CD1c-positive myeloid dendritic cell (primary cell): ENCODE measurements at regions not wholly inside any gene's neighbourhood (a gene's known extent, or its start where the extent isn't known, plus 50 kb on each side); places are given as distances from the start of the nearest gene placed in this dataset.
"Not testable (repeated sequence)": the region's sequence is repeated elsewhere in the genome, so short reads cannot be mapped to it uniquely, and the experiment has no call there.

ENCODE experiments used
- DNase-seq: peaks from one replicate; pipeline ENCODE4 v3.0.0-alpha.2; 2016; ENCODE audit errors: extremely low spot score

DNA sequence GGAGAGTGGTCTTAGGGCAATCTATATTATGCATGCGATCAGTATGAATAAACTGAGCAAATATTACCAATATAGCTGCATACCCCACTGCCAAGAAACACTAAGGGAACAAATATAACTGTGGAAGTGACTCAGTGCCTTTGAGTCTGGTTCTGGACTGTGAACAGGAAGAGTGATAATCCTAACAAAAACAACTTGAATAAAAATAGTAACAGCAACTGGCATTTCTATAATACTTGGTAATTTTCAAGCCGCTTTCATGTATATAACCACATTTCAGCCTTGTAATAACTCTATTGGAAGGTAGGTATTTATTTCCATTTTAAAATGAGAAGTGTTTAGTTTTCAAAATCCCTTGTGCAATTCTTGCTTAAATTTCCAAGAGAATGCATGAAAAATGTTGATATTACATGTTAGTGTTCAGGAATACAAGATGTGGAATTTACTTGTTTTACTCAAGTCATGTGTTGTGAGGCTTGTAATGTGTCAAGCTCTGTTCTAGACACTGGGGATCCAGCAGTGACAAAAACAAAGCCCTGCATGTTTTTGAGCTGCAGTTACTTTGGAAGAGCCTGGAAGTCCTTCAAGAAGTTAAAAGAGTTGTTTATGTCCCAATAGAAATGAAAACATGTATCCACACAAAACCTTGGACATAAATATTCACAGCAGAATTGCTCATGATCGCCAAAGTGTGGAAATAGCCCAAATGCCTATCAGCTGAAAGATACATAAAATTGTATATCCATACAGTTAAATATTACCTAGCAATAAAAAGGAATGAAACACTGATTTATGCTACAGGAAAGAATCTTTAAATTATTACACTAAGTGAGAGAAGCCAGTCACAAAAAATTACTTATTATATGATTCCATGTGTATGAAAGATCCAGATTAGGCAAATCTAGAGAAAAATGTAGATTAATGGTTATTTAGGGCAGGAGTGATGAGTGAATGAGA is 338.1 kb upstream of the TMEM132C start:
- no peak for DNase-seq

DNA sequence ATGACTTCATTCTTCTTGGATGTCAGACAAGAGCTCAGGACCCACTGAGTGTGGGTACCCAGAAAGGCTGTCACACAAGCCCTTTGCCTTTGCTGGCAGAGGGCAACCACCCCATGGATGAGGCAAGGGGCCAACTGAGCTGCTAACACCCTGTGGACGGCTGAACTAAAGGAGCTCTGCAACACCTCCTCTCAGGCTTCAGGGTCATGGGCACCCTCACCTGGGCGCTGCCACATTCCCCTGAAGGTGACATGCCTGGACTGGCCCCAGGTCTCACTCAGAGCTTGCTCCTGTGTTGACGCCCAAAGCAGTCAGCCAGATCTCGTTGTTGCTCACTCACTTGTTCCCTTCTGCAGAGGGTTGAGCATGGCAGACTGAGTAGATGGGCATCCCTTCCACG is 336.8 kb upstream of the TMEM132C start:
- no peak for DNase-seq

DNA sequence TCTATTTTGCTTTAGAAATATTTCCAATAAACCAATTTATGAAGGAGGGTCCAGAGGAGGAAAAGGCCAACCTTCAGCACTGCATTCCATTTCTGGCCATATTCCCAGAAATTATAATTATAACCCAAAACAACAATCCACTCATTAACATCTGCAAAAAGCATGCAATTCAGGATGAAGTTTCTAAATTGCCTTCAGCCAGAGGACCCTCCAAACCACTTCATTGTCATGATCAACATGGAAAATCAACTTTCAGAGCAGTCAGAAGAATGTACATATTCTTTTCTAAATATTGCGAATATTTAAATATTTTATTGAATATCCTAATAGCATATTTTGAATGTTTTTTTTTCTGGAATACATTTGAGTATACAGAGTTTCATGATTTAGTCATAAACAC is 332.6 kb upstream of the TMEM132C start:
- DNase-seq, result no peak

DNA sequence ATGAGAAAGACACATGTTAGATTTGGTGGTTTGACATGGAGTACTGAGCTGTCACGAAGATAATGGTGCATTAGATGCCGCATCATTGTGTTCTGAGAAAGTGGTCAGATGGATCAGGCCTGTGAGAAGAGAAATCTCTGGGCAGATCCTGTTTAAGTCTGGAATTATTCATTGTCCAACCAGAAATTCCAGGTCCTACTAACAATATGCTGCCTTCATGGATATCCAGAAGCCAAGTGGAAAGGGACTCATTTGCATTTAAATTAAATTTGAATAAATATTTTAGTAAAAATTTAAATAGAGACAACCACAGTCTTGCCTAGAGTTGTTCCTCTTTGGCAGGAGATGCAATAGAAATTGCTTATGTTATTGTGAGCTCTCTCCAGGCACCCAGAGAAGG is 330.5 kb upstream of the TMEM132C start:
- no peak for DNase-seq

DNA sequence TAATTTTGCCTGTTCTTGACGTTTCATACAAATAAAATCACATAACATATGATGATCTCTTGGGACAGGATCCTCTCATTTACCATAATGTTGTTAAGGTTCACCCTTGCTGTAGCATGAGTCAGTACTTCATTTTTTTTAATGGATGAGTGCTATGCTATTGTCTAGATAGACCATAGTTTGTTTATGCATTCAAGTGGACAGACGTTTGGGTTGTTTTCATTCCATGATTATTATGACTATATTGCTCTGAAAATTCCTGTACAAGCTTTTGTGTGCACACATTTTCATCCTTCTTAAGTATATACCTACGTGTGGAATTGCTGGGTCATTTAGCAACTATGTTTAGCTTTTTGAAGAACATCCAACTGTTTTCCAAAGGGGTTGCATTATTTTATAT is 325.6 kb upstream of the TMEM132C start:
- no peak for DNase-seq

DNA sequence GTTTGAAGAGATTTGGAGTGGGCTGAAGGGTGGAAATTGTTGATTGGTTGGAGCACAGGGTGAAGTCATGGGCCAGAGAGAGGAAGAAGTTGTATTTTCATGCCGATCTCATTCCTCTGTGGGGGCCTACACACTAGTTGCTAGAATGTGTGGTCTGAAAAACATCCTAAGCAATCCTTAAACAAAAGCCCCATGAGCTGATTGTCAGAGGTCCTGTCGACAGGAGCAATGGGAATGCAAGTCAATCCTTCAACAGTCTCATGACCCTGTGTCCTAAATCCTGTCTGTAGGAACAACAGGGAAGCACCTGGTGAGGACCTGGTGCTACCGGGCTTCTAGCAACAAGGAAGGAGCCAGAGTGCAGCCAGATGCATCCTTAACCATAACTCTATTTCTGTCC is 324.0 kb upstream of the TMEM132C start:
- DNase-seq, result no peak

DNA sequence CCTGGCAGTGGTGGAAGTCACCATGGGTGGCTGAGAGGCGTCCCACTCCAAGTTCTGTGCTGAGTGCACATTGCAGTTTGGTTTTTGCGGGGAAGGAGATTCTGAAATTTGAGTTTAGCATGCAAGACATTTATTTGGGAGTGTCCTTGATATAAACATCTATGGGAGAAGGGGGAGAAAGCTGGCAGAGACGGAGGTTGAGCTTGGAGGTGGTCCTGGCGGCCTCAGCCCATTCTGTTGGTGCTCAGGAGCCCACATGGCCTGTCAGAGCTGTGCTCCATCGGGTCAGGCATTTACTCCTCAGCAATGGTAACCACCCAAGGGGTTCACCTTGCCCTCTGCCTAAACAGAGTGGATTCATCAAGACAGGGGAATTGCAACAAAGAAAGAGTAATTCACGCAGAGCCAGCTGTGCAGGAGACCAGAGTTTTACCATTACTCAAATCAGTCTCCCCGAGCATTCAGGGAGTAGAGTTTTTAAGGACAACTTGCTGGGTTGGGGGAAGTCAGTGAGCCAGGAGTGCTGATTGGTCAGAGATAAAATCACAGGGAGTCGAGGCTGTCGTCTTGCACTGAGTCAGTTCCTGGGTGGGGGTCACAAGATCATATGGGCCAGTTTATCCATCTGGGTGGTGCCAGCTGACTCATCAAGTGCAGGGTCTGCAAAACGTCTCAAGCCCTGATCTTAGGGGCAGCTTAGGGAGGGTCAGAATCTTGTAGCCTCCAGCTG is 323.3 kb upstream of the TMEM132C start:
- DNase-seq, result no peak

DNA sequence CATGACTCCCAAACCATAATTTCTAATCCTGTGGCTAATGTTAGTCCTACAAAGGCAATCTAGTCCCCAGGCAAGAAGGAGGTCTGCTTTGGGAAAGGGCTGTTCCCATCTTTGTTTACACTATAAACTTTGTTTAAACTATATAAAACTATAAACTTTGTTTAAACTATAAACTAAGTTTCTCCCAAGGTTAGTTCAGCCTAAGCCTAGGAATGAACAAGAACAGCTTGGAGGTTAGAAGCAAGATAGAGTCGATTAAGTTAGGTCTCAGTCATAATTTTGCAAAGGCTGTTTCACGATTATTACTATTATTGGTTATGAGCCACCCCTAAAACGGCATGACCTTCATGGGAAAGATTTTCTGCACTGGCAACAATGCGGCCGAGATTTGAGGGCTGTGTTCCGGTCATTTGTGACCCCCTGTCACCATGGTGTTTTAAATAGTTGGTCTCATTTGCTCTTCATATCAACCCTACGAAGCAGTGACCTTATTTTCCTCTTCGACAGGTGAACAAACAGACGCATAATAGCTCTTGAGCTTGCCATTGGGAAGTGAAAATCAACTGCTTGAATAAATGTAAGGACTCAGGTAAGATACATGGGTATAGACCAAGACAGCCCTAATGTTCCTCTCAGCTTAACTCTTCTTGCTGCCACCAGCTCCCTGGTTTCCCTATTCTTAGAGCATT is 322.6 kb upstream of the TMEM132C start:
- no peak for DNase-seq

DNA sequence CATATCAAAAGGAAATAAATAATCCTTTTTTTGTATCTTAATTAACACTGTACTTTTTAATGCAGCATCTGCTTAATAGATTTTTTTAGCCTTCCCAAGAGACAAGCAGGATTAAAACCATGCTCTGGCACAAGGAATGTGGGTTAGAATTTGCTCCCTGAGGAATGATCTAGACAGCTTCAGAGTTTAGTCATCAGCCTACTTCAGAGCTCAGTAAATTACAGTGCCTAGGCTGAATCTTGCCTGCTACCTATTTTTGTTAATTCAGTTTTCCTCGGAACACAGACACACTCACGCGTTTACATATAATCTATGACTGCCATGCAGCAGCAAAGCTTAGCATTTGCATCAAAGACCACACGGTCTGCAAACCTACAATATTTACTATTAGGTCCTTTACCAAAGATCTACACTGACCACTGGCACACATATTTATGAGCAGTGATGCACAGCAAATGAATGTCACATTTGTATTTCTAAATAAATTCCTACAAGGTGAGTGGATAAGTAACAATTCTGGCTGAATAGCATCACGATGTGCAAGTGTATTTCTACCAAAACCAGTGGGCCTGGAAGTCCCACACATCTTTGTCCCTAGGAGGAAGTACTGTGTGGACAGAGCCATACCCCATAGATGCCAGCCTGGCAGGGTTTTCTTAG is 309.8 kb upstream of the TMEM132C start:
- no peak for DNase-seq

DNA sequence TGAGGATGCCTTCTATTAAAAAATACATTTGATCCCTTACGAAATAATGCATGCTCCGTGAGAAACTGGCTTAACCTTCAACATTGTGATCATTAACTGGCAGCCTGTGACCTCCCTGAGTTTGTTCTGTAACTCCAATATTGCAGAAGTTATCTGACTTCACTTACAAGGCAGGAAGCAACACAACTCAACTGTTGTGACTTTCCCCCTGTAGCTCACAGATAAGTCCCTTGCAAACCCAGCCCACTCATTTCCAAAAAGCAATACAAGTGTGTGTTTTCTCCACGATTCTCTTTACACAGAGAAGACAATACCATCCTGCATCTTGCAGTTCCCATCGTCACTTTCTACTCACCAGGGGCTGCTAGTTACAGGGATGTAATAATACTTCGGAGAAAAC is 304.7 kb upstream of the TMEM132C start:
- DNase-seq, result no peak

DNA sequence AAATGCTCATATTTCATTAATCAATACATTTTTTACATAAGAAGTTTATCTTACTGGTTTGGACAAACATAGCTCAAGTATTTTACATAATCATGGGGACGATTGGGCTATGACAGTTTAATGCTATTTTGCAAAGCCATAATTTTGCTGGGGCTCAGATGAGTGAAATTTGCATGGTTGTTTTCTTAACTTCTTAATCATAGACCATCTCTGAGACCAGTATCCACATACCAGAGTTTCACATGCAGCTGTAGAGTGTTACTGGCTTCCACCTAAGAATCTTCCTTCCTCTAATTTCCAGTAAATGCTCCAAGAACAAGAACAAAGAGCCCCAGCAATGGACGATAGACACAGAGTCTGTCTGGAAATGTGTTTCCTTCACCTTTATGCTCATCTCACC is 303.0 kb upstream of the TMEM132C start:
- DNase-seq, result no peak

DNA sequence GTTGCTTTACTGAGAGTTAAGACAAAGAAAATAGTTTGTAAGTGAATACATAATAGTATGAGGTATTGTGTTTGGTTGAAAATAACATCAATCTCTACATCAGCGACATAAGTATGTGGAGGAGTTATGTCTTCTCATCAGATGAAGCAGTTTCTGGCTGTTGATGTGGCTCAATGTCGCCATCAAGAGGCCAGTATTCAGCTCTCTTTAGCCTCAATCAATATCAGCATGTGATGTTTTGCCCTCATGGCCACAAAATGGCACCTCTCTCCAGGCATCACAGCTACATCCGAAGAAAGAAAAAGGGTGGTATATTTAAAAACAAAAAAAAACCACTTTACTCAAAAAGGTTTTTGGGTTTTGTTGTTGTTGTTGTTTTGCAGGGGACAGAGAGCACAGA is 302.3 kb upstream of the TMEM132C start:
- DNase-seq, result no peak

DNA sequence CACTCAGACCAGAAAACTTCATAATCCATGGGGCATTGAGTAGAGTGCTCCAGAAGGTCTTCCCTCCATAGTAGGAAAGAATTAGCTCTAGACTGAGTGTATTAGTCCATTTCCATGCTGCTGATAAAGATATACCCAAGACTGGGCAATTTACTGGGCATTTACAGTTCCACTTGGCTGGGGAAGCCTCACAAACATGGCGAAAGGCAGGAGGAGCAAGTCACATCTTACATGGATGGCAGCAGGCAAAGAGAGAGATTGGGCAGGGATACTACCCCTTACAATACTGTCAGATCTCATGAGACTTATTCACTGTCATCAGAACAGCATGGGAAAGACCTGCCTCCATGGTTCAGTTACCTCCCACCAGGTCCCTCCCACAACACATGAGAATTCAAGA is 300.6 kb upstream of the TMEM132C start:
- no peak for DNase-seq

DNA sequence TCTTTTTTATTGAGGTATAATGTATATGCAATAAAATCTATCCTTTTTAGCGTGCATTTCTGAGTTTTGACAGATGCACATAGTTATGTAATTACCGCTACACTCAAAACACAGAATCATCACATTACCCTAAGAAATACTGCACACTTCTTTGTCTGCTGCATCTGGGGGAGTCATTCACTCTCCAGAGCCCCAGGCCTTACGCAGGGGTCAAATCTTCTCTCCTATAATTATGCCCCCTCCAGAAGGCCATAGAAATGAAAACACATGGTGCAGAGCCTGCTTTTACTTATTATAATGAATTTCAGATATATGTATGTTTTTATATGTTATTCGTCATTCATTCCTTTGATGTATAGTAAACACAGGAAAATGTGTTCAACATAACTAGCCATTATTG is 296.5 kb upstream of the TMEM132C start:
- no peak for DNase-seq

DNA sequence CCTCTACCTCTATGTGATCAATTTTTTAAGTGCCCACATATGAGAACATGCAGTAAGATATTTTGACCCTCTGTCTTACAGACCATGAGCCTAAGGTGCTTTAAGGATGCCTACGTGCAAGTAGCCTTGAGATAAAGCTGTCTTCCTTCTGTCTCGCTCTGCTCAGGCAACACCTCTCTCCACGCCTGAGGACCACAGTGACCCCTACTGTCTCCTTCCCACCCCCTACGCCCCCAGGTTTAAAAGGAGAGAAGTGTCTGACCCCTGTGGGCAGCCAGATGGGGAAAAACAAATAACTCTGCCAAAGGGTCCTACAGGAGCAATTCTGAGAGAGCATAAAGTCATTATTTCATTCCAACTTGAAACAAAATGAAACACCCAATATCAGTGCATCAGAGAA is 286.4 kb upstream of the TMEM132C start:
- no peak for DNase-seq

DNA sequence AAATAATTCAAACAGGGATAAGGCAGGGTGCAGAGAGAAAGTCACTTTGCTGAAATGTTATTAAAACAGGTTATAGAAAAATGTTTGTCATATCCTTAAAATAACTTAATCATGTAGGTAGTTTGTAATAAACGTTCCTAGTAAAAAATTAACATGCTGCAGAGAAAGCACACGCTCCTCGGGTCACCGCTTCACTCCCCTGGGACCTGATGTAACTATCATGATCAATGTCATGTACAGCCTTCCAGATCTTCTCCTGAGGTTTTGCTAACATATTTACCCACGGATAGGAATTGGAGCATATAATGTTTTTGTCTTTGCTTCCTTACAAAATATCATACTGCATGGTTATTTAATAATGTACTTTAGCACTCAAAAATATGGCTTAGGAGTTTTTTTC is 285.1 kb upstream of the TMEM132C start:
- no peak for DNase-seq

DNA sequence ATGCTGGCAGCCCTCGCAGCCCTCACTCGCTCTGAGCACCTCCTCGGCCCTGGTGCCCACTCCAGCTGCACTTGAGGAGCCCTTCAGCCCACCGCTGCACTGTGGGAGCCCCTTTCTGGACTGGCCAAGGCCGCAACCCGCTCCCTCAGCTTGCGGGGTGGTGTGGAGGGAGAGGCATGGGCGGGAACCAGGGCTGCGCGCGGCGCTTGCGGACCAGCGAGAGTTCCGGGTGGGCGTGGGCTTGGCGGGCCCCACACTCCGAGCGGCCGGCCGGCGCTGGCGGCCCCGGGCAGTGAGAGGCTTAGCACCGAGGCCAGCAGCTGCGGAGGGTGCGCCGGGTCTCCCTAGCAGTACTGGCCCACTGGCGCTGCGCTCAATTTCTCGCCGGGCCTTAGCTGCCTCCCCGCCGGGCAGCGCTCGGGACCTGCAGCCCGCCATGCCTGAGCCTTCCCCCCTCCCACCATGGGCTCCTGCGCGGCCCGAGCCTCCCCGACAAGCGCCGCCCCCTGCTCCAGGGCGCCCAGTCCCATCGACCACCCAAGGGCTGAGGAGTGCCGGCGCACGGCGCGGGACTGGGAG is 283.7 kb upstream of the TMEM132C start:
- DNase-seq, result not testable (repeated sequence)

DNA sequence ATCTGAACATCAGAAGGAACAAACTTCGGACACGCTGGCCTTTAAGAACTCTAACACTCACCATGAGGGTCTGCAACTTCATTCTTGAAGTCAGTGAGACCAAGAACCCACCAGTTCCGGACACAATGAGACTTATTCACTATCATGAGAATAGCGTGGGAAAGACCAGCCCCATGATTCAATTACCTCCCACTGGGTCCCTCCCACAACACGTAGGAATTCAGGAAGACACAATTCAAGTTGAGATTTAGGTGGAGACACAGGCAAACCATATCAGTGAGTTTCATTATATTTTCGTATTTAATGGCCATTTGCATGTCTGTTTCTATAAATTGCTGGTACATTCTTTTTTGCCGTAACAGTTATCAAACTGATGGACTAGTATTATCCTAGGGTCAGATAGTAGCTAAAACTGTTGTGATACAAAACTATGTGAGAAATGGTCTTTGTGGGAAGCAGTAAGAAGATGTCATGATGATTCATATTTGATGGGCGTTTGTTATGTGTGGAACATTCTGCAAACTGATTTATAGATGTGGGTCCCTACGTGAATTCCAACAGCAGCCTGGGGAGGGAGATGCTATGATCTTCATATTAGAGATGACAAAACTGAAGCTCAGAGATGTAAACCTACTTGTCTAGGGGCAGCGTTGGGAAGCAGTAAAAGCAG is 282.4 kb upstream of the TMEM132C start:
- no peak for DNase-seq

DNA sequence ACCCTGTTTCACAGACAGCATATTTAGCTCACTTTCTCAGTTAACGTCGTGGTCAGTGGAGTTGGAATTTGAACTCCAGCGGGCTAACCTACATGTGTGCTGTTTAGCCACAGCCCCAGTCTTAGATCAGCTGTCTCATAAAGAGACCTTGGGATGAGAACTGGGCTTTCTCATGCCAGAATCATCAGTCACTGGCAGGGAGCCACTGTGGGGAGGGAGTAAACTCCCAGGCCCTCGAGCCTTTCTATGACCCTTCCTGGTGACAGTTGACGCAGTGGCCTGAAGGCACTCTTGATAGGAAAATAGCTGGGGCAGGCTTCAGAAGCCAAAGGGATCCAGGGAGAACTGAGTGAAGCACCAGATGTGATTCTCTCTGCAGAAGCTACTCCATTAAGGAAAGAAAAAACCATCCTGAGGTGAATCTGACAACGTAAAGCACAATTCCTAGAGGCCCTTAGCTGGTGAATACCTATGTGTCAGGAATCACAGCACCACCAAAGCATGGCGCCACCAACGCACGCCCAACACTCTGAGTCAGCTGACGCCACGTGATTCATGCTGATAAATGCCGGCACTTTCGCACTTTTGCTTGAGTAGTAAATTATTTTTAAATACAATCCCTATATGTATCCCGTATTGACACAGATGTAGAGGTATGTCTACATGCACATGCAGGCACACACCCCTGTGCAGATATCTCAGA is 279.6 kb upstream of the TMEM132C start:
- DNase-seq, result no peak

DNA sequence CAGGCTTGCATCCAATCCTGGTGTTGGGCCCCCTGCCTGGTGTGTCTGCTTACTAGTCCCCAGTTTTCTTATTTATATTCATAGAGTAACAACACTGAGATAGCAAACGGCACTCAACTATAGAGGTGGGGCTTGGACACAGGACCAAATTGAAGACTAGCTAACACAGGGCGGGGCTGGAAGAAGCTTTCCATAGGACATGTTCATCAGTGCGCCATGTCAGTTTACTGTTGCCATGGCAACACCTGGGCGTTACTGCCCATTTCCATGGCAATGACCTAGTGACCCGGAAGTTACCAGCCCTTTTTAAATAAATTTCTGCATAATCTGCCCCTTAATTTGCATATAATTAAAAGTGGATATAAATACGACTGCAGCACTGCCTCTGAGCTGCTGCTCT is 275.5 kb upstream of the TMEM132C start:
- no peak for DNase-seq

DNA sequence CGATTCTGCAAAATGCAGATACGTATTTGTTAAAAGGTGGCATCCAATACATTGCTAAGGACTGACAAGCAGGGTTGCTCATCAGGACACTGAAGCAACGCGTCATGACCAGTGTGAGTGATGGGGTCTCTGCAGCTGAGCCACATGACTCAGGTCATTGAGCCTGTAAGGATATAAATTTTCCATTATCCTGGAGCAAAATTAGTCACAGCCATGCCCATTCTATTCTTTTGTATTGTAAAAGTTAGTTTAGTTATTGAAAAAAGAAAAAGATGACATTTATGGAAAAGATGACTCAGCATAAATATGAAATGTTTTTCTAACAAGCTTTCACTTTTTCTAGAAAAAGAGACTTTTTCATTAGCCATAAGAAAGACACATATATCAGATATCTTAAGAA is 268.0 kb upstream of the TMEM132C start:
- DNase-seq, result no peak
